Kidney epithelial cell (primary cell): ENCODE measurements at regions not wholly inside any gene's neighbourhood (a gene's known extent, or its start where the extent isn't known, plus 50 kb on each side); places are given as distances from the start of the nearest gene placed in this dataset.
"Not testable (repeated sequence)": the region's sequence is repeated elsewhere in the genome, so short reads cannot be mapped to it uniquely, and the experiment has no call there.

ENCODE experiments used
- DNase-seq: peaks from one replicate; pipeline ENCODE4 v3.0.0-alpha.2; 2010; ENCODE audit warnings: low read depth
- H3K27me3 ChIP-seq: 2 replicates; pipeline ENCODE4 v1.6.0; 2011; ENCODE audit warnings: low read length; ENCODE audit not compliant: control insufficient read depth, insufficient read depth
- H3K36me3 ChIP-seq: 2 replicates; pipeline ENCODE4 v1.5.1; 2011; ENCODE audit warnings: low read length; ENCODE audit not compliant: control insufficient read depth, insufficient read depth
- H3K4me3 ChIP-seq: 2 replicates; pipeline ENCODE4 v1.5.1; 2011; ENCODE audit warnings: low read depth, mild to moderate bottlenecking, control low read depth, low read length
- TF ChIP-seq, protein P1 (sequence below): IDR thresholded peaks from 2 replicates; pipeline ENCODE4 v1.5.1; 2011; ENCODE audit warnings: mild to moderate bottlenecking, moderate library complexity, low read length, control low read depth, inconsistent platforms; ENCODE audit not compliant: insufficient read depth, poor library complexity, severe bottlenecking

DNA sequence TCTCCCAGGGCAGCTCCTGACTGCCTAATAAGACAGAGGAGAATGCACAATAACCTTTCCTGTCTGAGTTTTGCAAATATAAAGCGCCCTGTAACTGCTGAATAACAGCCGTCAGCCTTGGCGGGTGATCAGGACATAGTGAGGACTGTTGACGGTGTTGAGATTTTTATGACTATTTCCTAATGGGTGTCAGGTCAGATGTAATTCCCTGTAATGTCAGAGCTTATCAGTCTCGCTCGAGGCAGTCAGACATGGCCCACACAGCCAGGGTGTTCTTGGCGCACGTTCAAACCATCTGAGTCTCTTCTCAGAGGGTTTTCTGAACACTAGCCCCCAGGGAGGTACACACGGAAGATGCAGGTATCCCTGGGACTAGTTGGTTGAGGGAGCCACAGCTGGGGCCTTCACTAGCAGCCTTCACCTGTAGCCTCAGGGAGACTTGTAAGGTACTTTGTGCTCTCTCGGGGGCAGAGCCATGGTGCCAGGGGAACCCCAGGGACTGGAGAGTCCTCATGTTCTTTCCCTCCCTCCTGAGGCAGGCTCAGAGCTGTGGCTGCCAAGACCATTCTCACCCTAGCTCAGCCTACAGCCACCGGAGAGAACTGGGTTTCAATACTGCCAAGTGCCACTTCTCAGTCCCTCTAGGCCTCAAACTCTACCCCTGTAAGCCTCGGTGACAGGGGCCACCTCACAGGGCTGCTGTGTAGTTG lies 213.1 kb downstream of the UQCRFS1 start:
- TF ChIP-seq, protein P1, sequence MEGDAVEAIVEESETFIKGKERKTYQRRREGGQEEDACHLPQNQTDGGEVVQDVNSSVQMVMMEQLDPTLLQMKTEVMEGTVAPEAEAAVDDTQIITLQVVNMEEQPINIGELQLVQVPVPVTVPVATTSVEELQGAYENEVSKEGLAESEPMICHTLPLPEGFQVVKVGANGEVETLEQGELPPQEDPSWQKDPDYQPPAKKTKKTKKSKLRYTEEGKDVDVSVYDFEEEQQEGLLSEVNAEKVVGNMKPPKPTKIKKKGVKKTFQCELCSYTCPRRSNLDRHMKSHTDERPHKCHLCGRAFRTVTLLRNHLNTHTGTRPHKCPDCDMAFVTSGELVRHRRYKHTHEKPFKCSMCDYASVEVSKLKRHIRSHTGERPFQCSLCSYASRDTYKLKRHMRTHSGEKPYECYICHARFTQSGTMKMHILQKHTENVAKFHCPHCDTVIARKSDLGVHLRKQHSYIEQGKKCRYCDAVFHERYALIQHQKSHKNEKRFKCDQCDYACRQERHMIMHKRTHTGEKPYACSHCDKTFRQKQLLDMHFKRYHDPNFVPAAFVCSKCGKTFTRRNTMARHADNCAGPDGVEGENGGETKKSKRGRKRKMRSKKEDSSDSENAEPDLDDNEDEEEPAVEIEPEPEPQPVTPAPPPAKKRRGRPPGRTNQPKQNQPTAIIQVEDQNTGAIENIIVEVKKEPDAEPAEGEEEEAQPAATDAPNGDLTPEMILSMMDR = no peak
- no peak for DNase-seq
- H3K4me3 ChIP-seq = no peak overlapping the region
- no peaks in the 10 kb centered on the region for H3K36me3 ChIP-seq
- H3K27me3 ChIP-seq = no peaks in the 10 kb centered on the region

DNA sequence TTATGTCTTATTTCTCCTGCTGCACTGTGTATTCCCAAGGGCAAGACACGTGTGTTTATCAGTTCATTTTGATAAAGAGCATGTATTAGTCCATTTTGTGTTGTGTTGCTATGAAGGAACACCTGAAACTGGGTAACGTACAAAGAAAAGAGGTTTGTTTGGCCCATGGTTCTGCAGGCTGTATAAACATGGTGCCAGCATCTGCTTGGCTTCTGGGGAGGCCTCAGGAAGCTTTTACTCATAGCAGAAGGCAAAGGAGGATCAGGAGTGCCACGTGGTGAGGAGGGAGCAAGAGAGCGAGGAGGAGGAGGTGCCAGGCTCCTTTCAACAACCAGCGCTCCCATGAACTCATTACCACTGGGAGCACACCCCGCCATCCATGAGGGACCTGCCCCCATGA lies 214.0 kb downstream of the UQCRFS1 start:
- no peak overlapping the region for H3K4me3 ChIP-seq
- TF ChIP-seq, protein P1 = no peak

DNA sequence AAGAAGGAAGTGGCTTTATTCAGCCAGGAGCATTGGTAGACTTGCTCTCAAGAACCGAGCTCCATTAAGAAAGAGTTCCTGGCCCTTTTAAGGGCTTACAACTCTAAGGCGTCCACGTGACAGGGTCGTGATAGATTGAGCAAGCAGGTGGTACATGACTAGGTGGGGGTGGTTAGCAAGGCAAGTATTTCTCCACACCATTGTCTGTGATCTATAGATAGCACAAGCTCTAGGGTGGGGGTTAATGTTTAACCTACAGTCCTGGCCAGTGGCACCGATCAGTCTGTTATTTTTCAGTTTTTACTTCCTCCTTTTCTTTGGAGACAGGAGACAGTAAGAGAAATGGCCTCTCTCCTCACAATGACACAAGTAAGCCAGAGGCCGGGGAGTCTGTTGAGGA lies 215.1 kb downstream of the UQCRFS1 start:
- H3K4me3 ChIP-seq, H3K36me3 ChIP-seq, H3K27me3 ChIP-seq: not testable (repeated sequence)
- peak; percentile 48 for DNase-seq

More for the DNA sequence above, 214.0 kb downstream of the UQCRFS1 start:
- no peaks in the 10 kb centered on the region for H3K36me3 ChIP-seq
- no peak for DNase-seq
- H3K27me3 ChIP-seq = no peaks in the 10 kb centered on the region

DNA sequence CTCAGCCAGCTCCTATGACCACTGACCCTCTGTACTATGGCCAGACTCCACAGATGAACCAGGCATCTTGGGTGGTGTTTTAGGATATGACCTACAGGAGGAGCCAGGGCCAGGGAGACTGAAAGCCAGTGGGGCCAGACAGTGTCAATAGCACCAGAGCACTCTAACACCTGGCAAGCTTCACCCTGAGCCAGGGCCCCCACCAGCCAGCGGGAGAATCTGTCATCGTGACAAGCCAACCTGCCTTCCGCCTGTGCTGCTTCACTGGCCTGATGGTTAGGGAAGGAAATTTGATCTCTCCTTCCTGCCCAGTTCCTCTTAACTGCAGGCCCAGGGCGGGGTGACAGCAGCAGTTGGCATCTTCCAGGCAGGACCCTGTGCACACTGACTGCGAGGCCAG lies 222.4 kb downstream of the UQCRFS1 start:
- Histone ChIP-seq H3K4me3 (no peak overlapping the region), H3K36me3 (no peaks in the 10 kb centered on the region), H3K27me3 (no peaks in the 10 kb centered on the region)
- TF ChIP-seq, protein P1 = no peak
- DNase-seq = no peak

DNA sequence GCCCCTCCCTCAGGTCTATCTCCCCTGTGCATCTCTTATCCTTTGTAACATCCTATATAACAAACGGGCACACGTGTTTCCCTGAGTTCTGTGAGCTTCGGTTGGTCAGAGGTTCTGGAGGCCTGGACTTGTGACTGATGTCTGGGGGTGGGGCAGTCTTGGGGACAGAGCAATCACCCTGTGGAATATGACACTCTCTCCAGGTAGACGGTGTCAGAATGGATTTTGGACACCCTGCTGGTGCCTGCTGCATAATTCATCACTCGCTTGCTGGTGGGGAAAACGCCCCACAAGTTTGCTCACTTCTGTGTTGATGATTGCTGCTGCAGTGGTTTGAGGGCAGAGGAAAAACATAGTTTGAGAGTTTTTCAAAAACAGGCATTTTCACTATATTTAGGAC lies 223.2 kb downstream of the UQCRFS1 start:
- Histone ChIP-seq H3K36me3 (no peaks in the 10 kb centered on the region), H3K27me3 (no peaks in the 10 kb centered on the region), H3K4me3 (no peak overlapping the region)
- DNase-seq = no peak
- TF ChIP-seq, protein P1 = no peak

DNA sequence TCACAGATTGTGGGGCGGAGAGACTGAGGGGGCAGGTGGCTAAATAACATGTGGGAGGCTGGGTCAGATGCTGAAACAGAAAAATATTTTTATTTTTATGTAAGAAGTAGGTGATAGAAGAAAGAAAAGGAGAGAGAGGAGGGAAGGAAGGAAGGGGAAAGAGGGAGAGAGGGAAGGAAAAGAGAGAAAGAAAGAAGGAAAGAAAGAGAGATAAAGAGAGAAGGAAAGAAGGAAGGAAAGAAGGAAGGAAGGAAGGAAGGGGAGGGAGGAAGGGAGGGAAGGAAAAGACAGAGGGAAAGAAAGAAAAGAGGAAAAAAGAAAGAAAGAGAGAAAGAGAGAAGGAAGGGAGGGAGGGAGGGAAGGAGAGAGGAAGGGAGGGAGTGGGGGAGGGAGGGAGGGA lies 224.9 kb downstream of the UQCRFS1 start:
- Histone ChIP-seq H3K27me3 (no peaks in the 10 kb centered on the region), H3K4me3 (no peak overlapping the region), H3K36me3 (no peaks in the 10 kb centered on the region)
- no peak for DNase-seq
- TF ChIP-seq, protein P1 = no peak
